NCI-H1105 (cell line): ENCODE measurements at regions not wholly inside any gene's neighbourhood (a gene's known extent, or its start where the extent isn't known, plus 50 kb on each side); places are given as distances from the start of the nearest gene placed in this dataset.

Experiments
- DNase-seq: peaks from one replicate; lab custom pipeline; 2025; lab: John Stamatoyannopoulos, UW

GRCh38 chr5:30846171-30846570, 347.3 kb upstream of the CDH6 start:
- DNase-seq: no peak

- DNase-seq: no peak
Measured at GRCh38 chr5:30845194-30845593, 348.3 kb upstream of the CDH6 start.

- DNase-seq: no peak
Measured at GRCh38 chr5:30843541-30843940, 349.9 kb upstream of the CDH6 start.

- no peak for DNase-seq
Measured at GRCh38 chr5:30839956-30840355, 353.5 kb upstream of the CDH6 start.

GRCh38 chr5:30838936-30839496, 354.5 kb upstream of the CDH6 start:
- no peak for DNase-seq

GRCh38 chr5:30832519-30832918, 361.0 kb upstream of the CDH6 start:
- DNase-seq: no peak

GRCh38 chr5:30831605-30832004, 361.9 kb upstream of the CDH6 start:
- DNase-seq: no peak

- DNase-seq: no peak
Measured at GRCh38 chr5:30831123-30831522, 362.4 kb upstream of the CDH6 start.

- DNase-seq: no peak
Measured at GRCh38 chr5:30811298-30811697, 382.2 kb upstream of the CDH6 start.

GRCh38 chr5:30809933-30810332, 383.6 kb upstream of the CDH6 start:
- no peak for DNase-seq

- DNase-seq: no peak
Measured at GRCh38 chr5:30808996-30809395, 384.5 kb upstream of the CDH6 start.

GRCh38 chr5:30804739-30805505, 388.6 kb upstream of the CDH6 start:
- no peak for DNase-seq

- DNase-seq: no peak
Measured at GRCh38 chr5:30802961-30803705, 390.4 kb upstream of the CDH6 start.

GRCh38 chr5:30781643-30782042, 411.8 kb upstream of the CDH6 start:
- no peak for DNase-seq

GRCh38 chr5:30768056-30768690, 425.3 kb upstream of the CDH6 start:
- no peak for DNase-seq

- DNase-seq: no peak
Measured at GRCh38 chr5:30765706-30766105, 427.8 kb upstream of the CDH6 start.

- DNase-seq: no peak
Measured at GRCh38 chr5:30765227-30765626, 428.3 kb upstream of the CDH6 start.

GRCh38 chr5:30764704-30765103, 428.8 kb upstream of the CDH6 start:
- no peak for DNase-seq

GRCh38 chr5:30759731-30760130, 433.8 kb upstream of the CDH6 start:
- no peak for DNase-seq

- no peak for DNase-seq
Measured at GRCh38 chr5:30752015-30752414, 441.5 kb upstream of the CDH6 start.

- DNase-seq: no peak
Measured at GRCh38 chr5:30749971-30750370, 443.5 kb upstream of the CDH6 start.

GRCh38 chr5:30747412-30747811, 446.1 kb upstream of the CDH6 start:
- DNase-seq: no peak

- no peak for DNase-seq
Measured at GRCh38 chr5:30736669-30737068, 456.8 kb upstream of the CDH6 start.
